Endothelial cell of umbilical vein (primary cell): ENCODE measurements at regions not wholly inside any gene's neighbourhood (a gene's known extent, or its start where the extent isn't known, plus 50 kb on each side); places are given as distances from the start of the nearest gene placed in this dataset.
A peak's percentile ranks its signal among the peaks of the same experiment; 100 is the strongest.

ENCODE experiments used
- BruUV-seq: library from RNA; stranded (reverse); fragments of 400-500 nt; replicated peaks from 2 replicates; lab custom pipeline; 2021; lab: Mats Ljungman, UMichigan
- CTCF ChIA-PET: fragments of 300-600, 350-600 bp; sonication (Branson Sonifier 250); formaldehyde crosslinking; loops from one replicate; lab custom pipeline; 2021; ENCODE audit warnings: antibody characterized with exemption, inconsistent platforms; lab: Charles Lee
- POLR2A ChIA-PET: fragments of 300-600, 350-600 bp; sonication (Branson Sonifier 250); formaldehyde crosslinking; loops from one replicate; lab custom pipeline; 2021; ENCODE audit warnings: antibody characterized with exemption, inconsistent platforms; lab: Charles Lee
- DNase-seq: peaks from one replicate; pipeline ENCODE4 v3.0.0-alpha.2; 2011; ENCODE audit warnings: low read depth, low spot score
- FAIRE-seq: peaks from 2 replicates; lab custom pipeline; 2011; peaks lifted over from hg19 to GRCh38; lab: Jason Lieb, UNC
- H2AFZ ChIP-seq: 2 replicates; pipeline ENCODE4 v1.6.0; 2012; ENCODE audit warnings: low read depth, low read length, control low read depth, inconsistent platforms
- H3K27ac ChIP-seq: 2 replicates; pipeline ENCODE4 v1.5.1; 2011; ENCODE audit warnings: low read depth, mild to moderate bottlenecking, control low read depth, low read length, moderate library complexity; ENCODE audit not compliant: insufficient read depth
- H3K27me3 ChIP-seq, 2 experiments: 2 replicates each; pipeline versions ENCODE4 v1.6.0 to v1.6.1; 2011; ENCODE audit warnings: low read length in 2 of 2, mixed read lengths in 1 of 2; ENCODE audit not compliant: control insufficient read depth in 2 of 2, insufficient read depth in 2 of 2
- H3K36me3 ChIP-seq, 2 experiments: 2 replicates in 1 of 2; 3 replicates in 1 of 2; pipeline ENCODE4 v1.5.1; 2011; ENCODE audit warnings: low read length in 2 of 2, mild to moderate bottlenecking in 1 of 2, moderate library complexity in 1 of 2; ENCODE audit not compliant: control insufficient read depth in 2 of 2, insufficient read depth in 2 of 2; ENCODE audit errors: extremely low read depth in 1 of 2
- H3K4me1 ChIP-seq: 3 replicates; pipeline ENCODE4 v1.5.1; 2011; ENCODE audit warnings: mild to moderate bottlenecking, low read length; ENCODE audit not compliant: control insufficient read depth, insufficient read depth; ENCODE audit errors: extremely low read depth
- H3K4me2 ChIP-seq: 2 replicates; pipeline ENCODE4 v1.6.1; 2011; ENCODE audit warnings: low read length, control low read depth, mixed read lengths; ENCODE audit not compliant: insufficient read depth
- H3K4me3 ChIP-seq, 3 experiments: fragments of 200-600 bp in 1 of 3; sonication (generic), shearing (Covaris generic) in 1 of 3; replicated peaks in 1 of 3; 2 replicates each; pipeline ENCODE4 v1.5.1; 2011 to 2016; ENCODE audit warnings: control low read depth in 3 of 3, low read length in 3 of 3, mild to moderate bottlenecking in 2 of 3, inconsistent platforms in 1 of 3, low read depth in 1 of 3, moderate library complexity in 1 of 3; ENCODE audit not compliant: insufficient read depth in 1 of 3
- H3K79me2 ChIP-seq: 2 replicates; pipeline ENCODE4 v1.6.0; 2012; ENCODE audit warnings: low read length, inconsistent platforms; ENCODE audit not compliant: control insufficient read depth, insufficient read depth
- H3K9ac ChIP-seq: replicated peaks from 2 replicates; pipeline ENCODE3; 2011; ENCODE audit warnings: low read length, control low read depth; ENCODE audit not compliant: insufficient read depth; ENCODE audit errors: extremely low read depth
- H3K9me1 ChIP-seq: replicated peaks from 3 replicates; pipeline ENCODE4 v1.6.0; 2011; ENCODE audit warnings: mild to moderate bottlenecking, low read length; ENCODE audit not compliant: control insufficient read depth, insufficient read depth; ENCODE audit errors: extremely low read depth
- H3K9me3 ChIP-seq: replicated peaks from 2 replicates; pipeline ENCODE4 v1.5.1; 2012; ENCODE audit warnings: low read length, inconsistent platforms; ENCODE audit not compliant: control insufficient read depth, insufficient read depth
- H4K20me1 ChIP-seq: replicated peaks from 2 replicates; pipeline ENCODE3; 2011; ENCODE audit warnings: mild to moderate bottlenecking, low read length; ENCODE audit not compliant: control insufficient read depth, insufficient read depth; ENCODE audit errors: extremely low read depth
- EZH2 ChIP-seq: IDR thresholded peaks from 2 replicates; pipeline ENCODE4 v1.6.1; 2012; ENCODE audit warnings: borderline replicate concordance, low read depth, mild to moderate bottlenecking, moderate library complexity, low read length, inconsistent platforms; ENCODE audit not compliant: severe bottlenecking
- GATA2 ChIP-seq: IDR thresholded peaks from 2 replicates; pipeline ENCODE4 v1.7.0; 2011; ENCODE audit warnings: low read depth, mild to moderate bottlenecking, moderate library complexity, mixed read lengths, low read length; ENCODE audit not compliant: insufficient read length, insufficient read depth
- JUN ChIP-seq: IDR thresholded peaks from 2 replicates; pipeline ENCODE4 v1.6.1; 2011; ENCODE audit warnings: borderline replicate concordance, low read depth; ENCODE audit not compliant: insufficient read length, insufficient read depth
- POLR2A ChIP-seq: IDR thresholded peaks from 2 replicates; pipeline ENCODE4 v1.6.1; 2012; ENCODE audit warnings: low read depth, mild to moderate bottlenecking, control low read depth, low read length
- POLR2AphosphoS5 ChIP-seq: IDR thresholded peaks from 2 replicates; pipeline ENCODE4 v1.6.1; 2012; ENCODE audit warnings: low read depth, mild to moderate bottlenecking, control low read depth, low read length, moderate library complexity; ENCODE audit not compliant: insufficient read depth
- dilution Hi-C: fragments of 300-500 bp; cut with MboI; formaldehyde crosslinking; loops from one replicate; pipeline ENCODE4 v1.15.0; 2019; ENCODE audit warnings: low sequenced_read_pairs; ENCODE audit not compliant: extremely low pct_ligation_motif_present
- intact Hi-C: fragments of 100-400 bp; cut with micrococcal nuclease; formaldehyde crosslinking; loops from one replicate; pipeline ENCODE4 v1.10.0; 2022
- TF ChIP-seq, protein P1 (sequence below), 2 donors: IDR thresholded peaks; 1 replicate in 1 of 2; 2 replicates in 1 of 2; pipeline ENCODE4 v1.5.1; 2011; ENCODE audit warnings: low read length in 2 of 2, mild to moderate bottlenecking in 2 of 2, moderate library complexity in 2 of 2, control low read depth in 1 of 2, inconsistent platforms in 1 of 2, low read depth in 1 of 2; ENCODE audit not compliant: insufficient read depth in 1 of 2; ENCODE audit errors: extremely low read depth in 1 of 2
- TF ChIP-seq, protein P2 (sequence below): IDR thresholded peaks from 2 replicates; pipeline ENCODE4 v1.6.1; 2011; ENCODE audit not compliant: insufficient read depth, insufficient read length

DNA sequence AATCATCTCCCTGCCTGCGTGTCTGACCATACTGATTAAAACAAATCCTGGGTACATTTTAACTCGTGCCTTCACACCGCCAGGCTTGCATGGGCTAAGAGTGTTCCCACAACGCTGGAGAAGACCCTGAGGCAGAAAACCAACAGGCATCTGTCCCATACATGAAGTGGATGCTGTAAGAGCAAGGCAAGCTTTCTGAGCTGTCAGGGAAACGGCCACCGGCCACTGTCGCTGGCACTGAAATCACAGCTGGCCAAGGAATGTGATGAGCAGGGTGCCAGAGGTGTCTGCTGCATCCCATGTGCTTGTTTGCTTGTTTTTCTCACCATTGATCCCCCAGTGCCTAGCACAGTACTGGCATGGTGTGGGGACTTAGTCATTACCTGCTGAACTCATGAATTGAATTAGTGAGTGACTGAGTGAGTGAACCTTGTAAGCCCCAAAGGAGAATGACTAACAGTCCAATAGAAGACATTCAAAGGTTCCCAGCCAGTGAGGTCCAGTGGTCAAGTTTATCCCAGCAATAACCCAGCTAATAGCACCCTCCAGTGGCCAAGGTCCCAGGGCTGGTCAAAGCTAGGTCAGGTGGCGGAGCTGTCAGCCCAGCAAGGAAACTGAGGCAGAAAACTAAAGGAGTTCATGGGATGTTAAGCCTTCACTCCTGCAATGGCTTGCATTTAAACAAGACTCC, 92.7 kb upstream of the CDH5 start:
- no peaks in the 10 kb centered on the region for H3K9me1 ChIP-seq
- no peak overlapping the region for H3K4me2 ChIP-seq
- H2AFZ ChIP-seq: no peak overlapping the region
- no peak overlapping the region for H3K4me3 ChIP-seq
- H3K36me3 ChIP-seq: no peaks in the 10 kb centered on the region
- no peaks in the 10 kb centered on the region for H3K9me3 ChIP-seq
- peaks cover 4% of the 10 kb centered on the region for H3K4me1 ChIP-seq
- dilution Hi-C loops (no loop called here), intact Hi-C loops (loop anchor here (1.0 to 2.0 kb wide), 2 partner anchors 71 to 1151 kb away; partner anchors contain the start of gene CDH11)
- DNase-seq: no peak
- CTCF ChIA-PET: interaction anchor here (0.7 to 1.3 kb wide), 6 partner anchors 8 to 68 kb away, joined by 3 to 7 read pairs (median 3); no protein-coding TSS in a partner anchor
- TF ChIP-seq, protein P1, sequence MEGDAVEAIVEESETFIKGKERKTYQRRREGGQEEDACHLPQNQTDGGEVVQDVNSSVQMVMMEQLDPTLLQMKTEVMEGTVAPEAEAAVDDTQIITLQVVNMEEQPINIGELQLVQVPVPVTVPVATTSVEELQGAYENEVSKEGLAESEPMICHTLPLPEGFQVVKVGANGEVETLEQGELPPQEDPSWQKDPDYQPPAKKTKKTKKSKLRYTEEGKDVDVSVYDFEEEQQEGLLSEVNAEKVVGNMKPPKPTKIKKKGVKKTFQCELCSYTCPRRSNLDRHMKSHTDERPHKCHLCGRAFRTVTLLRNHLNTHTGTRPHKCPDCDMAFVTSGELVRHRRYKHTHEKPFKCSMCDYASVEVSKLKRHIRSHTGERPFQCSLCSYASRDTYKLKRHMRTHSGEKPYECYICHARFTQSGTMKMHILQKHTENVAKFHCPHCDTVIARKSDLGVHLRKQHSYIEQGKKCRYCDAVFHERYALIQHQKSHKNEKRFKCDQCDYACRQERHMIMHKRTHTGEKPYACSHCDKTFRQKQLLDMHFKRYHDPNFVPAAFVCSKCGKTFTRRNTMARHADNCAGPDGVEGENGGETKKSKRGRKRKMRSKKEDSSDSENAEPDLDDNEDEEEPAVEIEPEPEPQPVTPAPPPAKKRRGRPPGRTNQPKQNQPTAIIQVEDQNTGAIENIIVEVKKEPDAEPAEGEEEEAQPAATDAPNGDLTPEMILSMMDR (IDR thresholded peaks at IDR 0.05; ENCODE audit: extremely low read depth in 1 of 2, insufficient read depth in 1 of 2, low read depth in 1 of 2, low read length in 2 of 2): peak; percentile 25 to 27
- no peak for TF ChIP-seq POLR2A
- no peak for TF ChIP-seq JUN
- TF ChIP-seq GATA2: no peak
- POLR2A ChIA-PET: interaction anchor here (0.5 kb wide), 1 partner anchor 8 kb away, joined by 9 read pairs; no protein-coding TSS in a partner anchor
- no peaks in the 10 kb centered on the region for H4K20me1 ChIP-seq
- H3K27ac ChIP-seq: no peak overlapping the region
- no peak for FAIRE-seq
- BruUV-seq: no TSS peak
- no peak overlapping the region for H3K9ac ChIP-seq
- peaks cover 0 to 3% of the 10 kb centered on the region in 2 experiments for H3K27me3 ChIP-seq
- no peaks in the 10 kb centered on the region for H3K79me2 ChIP-seq

DNA sequence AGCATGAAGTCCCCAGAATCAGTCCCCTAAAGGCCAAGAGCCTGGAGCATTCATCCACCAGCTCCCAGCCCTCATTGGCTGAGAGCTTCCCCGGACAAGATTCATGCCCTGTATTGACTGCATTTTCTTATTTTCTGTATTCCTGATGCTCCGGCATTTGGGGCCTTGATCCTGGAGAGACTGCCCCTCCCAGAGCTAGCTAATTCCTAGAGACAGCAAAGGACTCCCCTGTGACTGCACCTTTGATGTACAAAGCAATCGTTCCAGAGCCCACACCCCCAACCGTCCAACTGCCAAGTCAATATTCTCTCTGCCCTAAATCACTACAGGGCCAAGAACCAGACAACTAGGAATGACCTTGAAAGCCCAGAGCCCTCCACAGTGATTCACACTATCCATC, 93.4 kb upstream of the CDH5 start:
- Histone ChIP-seq H3K9me3 (no peaks in the 10 kb centered on the region), H3K27me3 (peaks cover 0 to 3% of the 10 kb centered on the region in 2 experiments), H3K9ac (no peak overlapping the region), H3K4me1 (peaks cover 4% of the 10 kb centered on the region), H4K20me1 (no peaks in the 10 kb centered on the region), H3K4me2 (no peak overlapping the region), H3K79me2 (no peaks in the 10 kb centered on the region), H3K27ac (no peak overlapping the region), H2AFZ (no peak overlapping the region), H3K36me3 (no peaks in the 10 kb centered on the region), H3K9me1 (no peaks in the 10 kb centered on the region), H3K4me3 (no peak overlapping the region)
- TF ChIP-seq POLR2A (no peak), POLR2AphosphoS5 (no peak), JUN (no peak), EZH2 (no peak)
- TF ChIP-seq, protein P2, sequence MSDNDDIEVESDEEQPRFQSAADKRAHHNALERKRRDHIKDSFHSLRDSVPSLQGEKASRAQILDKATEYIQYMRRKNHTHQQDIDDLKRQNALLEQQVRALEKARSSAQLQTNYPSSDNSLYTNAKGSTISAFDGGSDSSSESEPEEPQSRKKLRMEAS: no peak
- TF ChIP-seq, protein P1 (IDR thresholded peaks at IDR 0.05; ENCODE audit: extremely low read depth in 1 of 2, insufficient read depth in 1 of 2, low read depth in 1 of 2, low read length in 2 of 2): no peak
- dilution Hi-C loops: no loop called here
- BruUV-seq: no TSS peak
- no peak for FAIRE-seq
- DNase-seq: no peak
- ChIA-PET CTCF (interaction anchor here (0.6 to 1.3 kb wide), 4 partner anchors 42 to 1840 kb away, joined by 3 to 7 read pairs (median 4); no protein-coding TSS in a partner anchor), POLR2A (no interaction called here)
- intact Hi-C loops: no loop called here
